CD14-positive monocyte (primary cell): ENCODE measurements at regions not wholly inside any gene's neighbourhood (a gene's known extent, or its start where the extent isn't known, plus 50 kb on each side); places are given as distances from the start of the nearest gene placed in this dataset.

ENCODE experiments used
- DNase-seq, 3 donors: peaks; one replicate each; pipeline ENCODE4 v3.0.0-alpha.2; 2011 to 2022
- H2AFZ ChIP-seq: 2 replicates; pipeline ENCODE4 v1.6.0; 2012; ENCODE audit warnings: mild to moderate bottlenecking, low read depth, low read length, inconsistent platforms; ENCODE audit not compliant: insufficient read depth, poor library complexity, severe bottlenecking
- H3K27ac ChIP-seq, 2 donors: 1 replicate in 1 of 2; 2 replicates in 1 of 2; pipeline ENCODE4 v1.5.1; 2012 to 2013; ENCODE audit warnings: low read length in 2 of 2, control low read depth in 1 of 2, inconsistent platforms in 1 of 2, low read depth in 1 of 2, mild to moderate bottlenecking in 1 of 2
- H3K27me3 ChIP-seq, 2 donors: one replicate each; pipeline versions ENCODE4 v1.6.0 to v1.6.1; 2011 to 2013; ENCODE audit warnings: low read length in 2 of 2; ENCODE audit not compliant: control insufficient read depth in 2 of 2, insufficient read depth in 2 of 2
- H3K36me3 ChIP-seq, 2 donors: replicated peaks in 1 of 2; 1 replicate in 1 of 2; 2 replicates in 1 of 2; pipeline versions ENCODE4 v1.5.1 to v1.6.1; 2012 to 2013; ENCODE audit warnings: low read length in 2 of 2, control low read depth in 1 of 2, inconsistent platforms in 1 of 2, mild to moderate bottlenecking in 1 of 2; ENCODE audit not compliant: insufficient read depth in 2 of 2, control insufficient read depth in 1 of 2
- H3K4me1 ChIP-seq, 2 donors: 1 replicate in 1 of 2; 2 replicates in 1 of 2; pipeline versions ENCODE4 v1.5.1 to v1.6.1; 2012 to 2013; ENCODE audit warnings: low read length in 2 of 2, control low read depth in 1 of 2, inconsistent platforms in 1 of 2, mild to moderate bottlenecking in 1 of 2, moderate library complexity in 1 of 2; ENCODE audit not compliant: insufficient read depth in 2 of 2, control insufficient read depth in 1 of 2
- H3K4me2 ChIP-seq: replicated peaks from 2 replicates; pipeline ENCODE3; 2012; ENCODE audit warnings: low read length, moderate library complexity, mild to moderate bottlenecking; ENCODE audit not compliant: poor library complexity, severe bottlenecking; ENCODE audit errors: extremely low read depth
- H3K4me3 ChIP-seq, 3 experiments: fragments of 200-600 bp in 1 of 3; sonication (generic) in 1 of 3; replicated peaks in 1 of 3; 1 replicate in 2 of 3; 2 replicates in 1 of 3; pipeline ENCODE4 v1.5.1; 2011 to 2013; ENCODE audit warnings: low read length in 3 of 3, mild to moderate bottlenecking in 3 of 3, control low read depth in 2 of 3, low read depth in 2 of 3, inconsistent platforms in 1 of 3, moderate library complexity in 1 of 3
- H3K79me2 ChIP-seq: 2 replicates; pipeline ENCODE4 v1.6.0; 2012; ENCODE audit warnings: mild to moderate bottlenecking, control low read depth, inconsistent platforms, low read length, moderate library complexity; ENCODE audit not compliant: insufficient read depth
- H3K9ac ChIP-seq: 2 replicates; pipeline ENCODE4 v1.6.0; 2017; ENCODE audit warnings: low read length, mild to moderate bottlenecking; ENCODE audit not compliant: insufficient read depth, poor library complexity, severe bottlenecking
- H3K9me3 ChIP-seq, 2 donors: replicated peaks in 1 of 2; 1 replicate in 1 of 2; 2 replicates in 1 of 2; pipeline versions ENCODE4 v1.5.1 to v1.6.1; 2012 to 2013; ENCODE audit warnings: low read length in 2 of 2, control low read depth in 1 of 2; ENCODE audit not compliant: control insufficient read depth in 1 of 2, insufficient read depth in 1 of 2
- H4K20me1 ChIP-seq: 2 replicates; pipeline ENCODE4 v1.6.0; 2012; ENCODE audit warnings: mild to moderate bottlenecking, low read length, control low read depth, moderate library complexity; ENCODE audit not compliant: insufficient read depth
- H3K27ac Mint-ChIP-seq, 7 donors: one replicate each; pipeline ENCODE4 v1.8.0; 2020; ENCODE audit warnings: mild to moderate bottlenecking in 7 of 7, mixed read lengths in 7 of 7, moderate library complexity in 6 of 7, inconsistent platforms in 2 of 7
- H3K27me3 Mint-ChIP-seq, 3 donors: one replicate each; pipeline ENCODE4 v1.8.0; 2021 to 2022; ENCODE audit warnings: low read depth in 3 of 3, mild to moderate bottlenecking in 3 of 3, mixed read lengths in 3 of 3, moderate library complexity in 3 of 3, inconsistent platforms in 1 of 3
- H3K36me3 Mint-ChIP-seq, 2 donors: one replicate each; pipeline ENCODE4 v1.8.0; 2020; ENCODE audit warnings: mixed read lengths in 2 of 2, inconsistent platforms in 1 of 2, mild to moderate bottlenecking in 1 of 2
- H3K4me1 Mint-ChIP-seq: one replicate; pipeline ENCODE4 v1.8.0; 2020; ENCODE audit warnings: mild to moderate bottlenecking, mixed read lengths
- H3K4me3 Mint-ChIP-seq, 2 donors: one replicate each; pipeline ENCODE4 v1.8.0; 2020; ENCODE audit warnings: mild to moderate bottlenecking in 2 of 2, mixed read lengths in 2 of 2, moderate library complexity in 1 of 2
- H3K9me3 Mint-ChIP-seq, 7 donors: one replicate each; pipeline ENCODE4 v1.8.0; 2020 to 2022; ENCODE audit warnings: mixed read lengths in 7 of 7, mild to moderate bottlenecking in 6 of 7, moderate library complexity in 6 of 7, inconsistent platforms in 2 of 7
- WGBS: methylation state at CpG from one replicate; pipeline ENCODE4 v1.1.5; 2013; ENCODE audit warnings: missing lambda C conversion rate; ENCODE audit not compliant: insufficient coverage; 5-methylcytosine and 5-hydroxymethylcytosine counted together
- intact Hi-C, 2 donors: fragments of 100-400 bp; cut with micrococcal nuclease; formaldehyde crosslinking; loops; one replicate each; pipeline versions ENCODE4 v1.15.0 to v1.15.1; 2023
- TF ChIP-seq, protein P1 (sequence below): fragments of 200-600 bp; IDR thresholded peaks from one replicate; pipeline ENCODE4 v1.8.0; 2022; ENCODE audit warnings: antibody characterized with exemption, mild to moderate bottlenecking

DNA sequence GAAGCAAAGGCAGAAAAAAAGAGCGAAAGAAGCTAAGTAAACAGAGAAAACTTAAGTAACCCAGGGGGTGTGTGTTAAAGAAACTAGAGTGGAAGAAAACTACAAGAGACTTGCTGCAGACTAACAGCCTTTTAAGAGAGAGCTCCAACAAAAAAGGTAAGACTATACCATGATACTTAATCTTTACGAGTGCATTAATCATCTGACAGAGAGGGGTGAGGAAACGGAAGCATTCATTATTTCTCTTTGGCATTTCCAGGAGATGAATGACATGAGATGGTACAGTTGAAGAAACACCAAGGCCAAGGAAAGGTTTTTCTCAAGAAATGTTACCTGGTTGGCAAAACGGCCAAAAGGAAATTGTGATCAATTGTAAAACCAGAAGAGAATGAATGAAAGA, 906.8 kb downstream of the QKI start:
- H4K20me1 ChIP-seq, result no peaks in the 10 kb centered on the region
- Mint-ChIP-seq H3K9me3 (peaks cover 0 to 13% (median 3%) of the 10 kb centered on the region in 7 donors), H3K27ac (no peak overlapping the region), H3K4me1 (no peaks in the 10 kb centered on the region), H3K4me3 (no peak overlapping the region), H3K27me3 (no peaks in the 10 kb centered on the region), H3K36me3 (no peaks in the 10 kb centered on the region)
- H3K79me2 ChIP-seq, result no peaks in the 10 kb centered on the region
- H3K4me3 ChIP-seq, result no peak overlapping the region
- H3K9me3 ChIP-seq, result peaks cover 2 to 10% of the 10 kb centered on the region in 2 donors
- H3K27ac ChIP-seq, result no peak overlapping the region
- H3K27me3 ChIP-seq, result no peaks in the 10 kb centered on the region
- no peaks in the 10 kb centered on the region for H3K36me3 ChIP-seq
- no peak overlapping the region for H2AFZ ChIP-seq
- TF ChIP-seq, protein P1, sequence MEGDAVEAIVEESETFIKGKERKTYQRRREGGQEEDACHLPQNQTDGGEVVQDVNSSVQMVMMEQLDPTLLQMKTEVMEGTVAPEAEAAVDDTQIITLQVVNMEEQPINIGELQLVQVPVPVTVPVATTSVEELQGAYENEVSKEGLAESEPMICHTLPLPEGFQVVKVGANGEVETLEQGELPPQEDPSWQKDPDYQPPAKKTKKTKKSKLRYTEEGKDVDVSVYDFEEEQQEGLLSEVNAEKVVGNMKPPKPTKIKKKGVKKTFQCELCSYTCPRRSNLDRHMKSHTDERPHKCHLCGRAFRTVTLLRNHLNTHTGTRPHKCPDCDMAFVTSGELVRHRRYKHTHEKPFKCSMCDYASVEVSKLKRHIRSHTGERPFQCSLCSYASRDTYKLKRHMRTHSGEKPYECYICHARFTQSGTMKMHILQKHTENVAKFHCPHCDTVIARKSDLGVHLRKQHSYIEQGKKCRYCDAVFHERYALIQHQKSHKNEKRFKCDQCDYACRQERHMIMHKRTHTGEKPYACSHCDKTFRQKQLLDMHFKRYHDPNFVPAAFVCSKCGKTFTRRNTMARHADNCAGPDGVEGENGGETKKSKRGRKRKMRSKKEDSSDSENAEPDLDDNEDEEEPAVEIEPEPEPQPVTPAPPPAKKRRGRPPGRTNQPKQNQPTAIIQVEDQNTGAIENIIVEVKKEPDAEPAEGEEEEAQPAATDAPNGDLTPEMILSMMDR, result no peak
- 100% methylated on average over 2 of the region's 4 CpGs for WGBS
- H3K4me2 ChIP-seq, result no peak overlapping the region
- H3K4me1 ChIP-seq, result no peaks in the 10 kb centered on the region
- H3K9ac ChIP-seq, result no peak overlapping the region
- intact Hi-C loops, result no loop called here
- no peak for DNase-seq

DNA sequence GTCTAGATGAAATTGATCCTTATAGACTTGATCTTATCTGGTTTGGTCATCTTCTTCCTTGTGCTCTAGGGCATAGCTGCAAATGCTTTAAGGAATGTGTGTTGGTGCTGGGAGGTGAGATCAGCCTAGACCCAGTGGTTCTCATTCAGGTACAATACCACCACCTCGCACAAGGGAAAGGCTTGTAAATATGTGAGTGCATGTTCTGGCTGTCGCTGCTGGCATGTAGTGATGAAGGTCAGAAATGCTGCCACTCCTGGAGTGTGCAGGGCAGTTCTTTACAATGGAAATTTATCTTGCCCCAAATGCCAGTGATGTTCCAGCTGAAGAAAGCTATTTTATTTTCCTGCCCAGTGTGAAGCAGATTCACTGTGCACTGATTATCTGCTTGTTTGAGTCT, 900.9 kb downstream of the QKI start:
- Mint-ChIP-seq H3K36me3 (no peaks in the 10 kb centered on the region), H3K9me3 (peaks cover 0 to 6% (median 3%) of the 10 kb centered on the region in 7 donors), H3K27me3 (no peaks in the 10 kb centered on the region), H3K4me3 (no peak overlapping the region), H3K27ac (no peak overlapping the region), H3K4me1 (no peaks in the 10 kb centered on the region)
- Histone ChIP-seq H3K4me1 (no peaks in the 10 kb centered on the region), H3K9me3 (peaks cover 0 to 4% of the 10 kb centered on the region in 2 donors), H3K27ac (no peak overlapping the region), H3K4me3 (no peak overlapping the region), H3K27me3 (no peaks in the 10 kb centered on the region), H3K79me2 (no peaks in the 10 kb centered on the region), H3K9ac (no peak overlapping the region), H3K36me3 (no peaks in the 10 kb centered on the region), H3K4me2 (no peak overlapping the region), H4K20me1 (no peaks in the 10 kb centered on the region), H2AFZ (no peak overlapping the region)
- TF ChIP-seq, protein P1, result no peak
- intact Hi-C loops, result no loop called here
- WGBS, result 80% methylated on average over 1 of the region's 2 CpGs
- no peak for DNase-seq
